H1 (cell line): ENCODE measurements at regions not wholly inside any gene's neighbourhood (a gene's known extent, or its start where the extent isn't known, plus 50 kb on each side); places are given as distances from the start of the nearest gene placed in this dataset.

ENCODE experiments used
- CTCF ChIA-PET: fragments of 300-600 bp; sonication (Branson Sonifier 250); formaldehyde crosslinking; loops from one replicate; lab custom pipeline; 2021; ENCODE audit not compliant: partially characterized antibody; lab: Charles Lee
- POLR2A ChIA-PET: fragments of 300-600 bp; sonication (Branson Sonifier 250); formaldehyde crosslinking; loops from one replicate; lab custom pipeline; 2021; ENCODE audit warnings: inconsistent platforms; ENCODE audit not compliant: partially characterized antibody; lab: Charles Lee
- DNase-seq, 2 experiments: peaks; one replicate each; pipeline versions ENCODE4 v3.0.0 to v3.0.0-alpha.2; 2010 to 2022; ENCODE audit warnings: low spot score in 2 of 2, low read depth in 1 of 2, mixed read lengths in 1 of 2
- FAIRE-seq: peaks from 2 replicates; lab custom pipeline; 2011; peaks lifted over from hg19 to GRCh38; lab: Jason Lieb, UNC
- H2AFZ ChIP-seq: 2 replicates; pipeline ENCODE4 v1.8.1; 2012; ENCODE audit warnings: low read length, inconsistent platforms
- H2AK5ac ChIP-seq: 2 replicates; pipeline ENCODE4 v1.6.1; 2013; ENCODE audit warnings: low read depth, low read length
- H2BK120ac ChIP-seq: replicated peaks from 2 replicates; pipeline ENCODE3; 2013; ENCODE audit warnings: low read depth, low read length, inconsistent platforms
- H2BK12ac ChIP-seq: 2 replicates; pipeline ENCODE4 v1.6.1; 2013; ENCODE audit warnings: low read depth, low read length
- H2BK15ac ChIP-seq: 2 replicates; pipeline ENCODE4 v1.6.1; 2013; ENCODE audit warnings: low read length
- H2BK20ac ChIP-seq: 2 replicates; pipeline ENCODE4 v1.6.1; 2013; ENCODE audit warnings: low read length
- H2BK5ac ChIP-seq: 2 replicates; pipeline ENCODE4 v1.6.1; 2013; ENCODE audit warnings: low read depth, low read length
- H3K14ac ChIP-seq: 2 replicates; pipeline ENCODE4 v1.6.1; 2013; ENCODE audit warnings: inconsistent platforms; ENCODE audit not compliant: insufficient read length
- H3K18ac ChIP-seq: 2 replicates; pipeline ENCODE4 v1.6.1; 2013; ENCODE audit warnings: low read length; ENCODE audit errors: extremely low read depth
- H3K23ac ChIP-seq: 2 replicates; pipeline ENCODE4 v1.6.1; 2013; ENCODE audit warnings: inconsistent platforms; ENCODE audit not compliant: insufficient read length
- H3K23me2 ChIP-seq: 2 replicates; pipeline ENCODE4 v1.6.1; 2013; ENCODE audit warnings: low read depth, low read length
- H3K27ac ChIP-seq: 2 replicates; pipeline ENCODE4 v1.6.1; 2011; ENCODE audit warnings: low read depth, low read length, inconsistent platforms
- H3K27me3 ChIP-seq, 4 experiments: replicated peaks in 1 of 4; 1 replicate in 1 of 4; 2 replicates in 3 of 4; pipeline versions ENCODE4 v1.6.1 to v1.8.1; 2011 to 2013; ENCODE audit warnings: low read length in 3 of 4, mild to moderate bottlenecking in 3 of 4, inconsistent platforms in 2 of 4, mixed read lengths in 2 of 4, moderate library complexity in 1 of 4; ENCODE audit not compliant: control insufficient read depth in 3 of 4, insufficient read depth in 3 of 4; ENCODE audit errors: extremely low read depth in 1 of 4
- H3K36me3 ChIP-seq, 4 experiments: 2 replicates each; pipeline versions ENCODE4 v1.6.1 to v1.8.1; 2011 to 2013; ENCODE audit warnings: mild to moderate bottlenecking in 4 of 4, low read length in 3 of 4, moderate library complexity in 2 of 4, control low read depth in 1 of 4, inconsistent platforms in 1 of 4; ENCODE audit not compliant: insufficient read depth in 4 of 4, control insufficient read depth in 2 of 4
- H3K4ac ChIP-seq: replicated peaks from 2 replicates; pipeline ENCODE3; 2013; ENCODE audit warnings: low read length, low read depth, mixed read lengths, inconsistent platforms; ENCODE audit not compliant: insufficient read length
- H3K4me1 ChIP-seq, 4 experiments: replicated peaks in 1 of 4; 1 replicate in 1 of 4; 2 replicates in 3 of 4; pipeline versions ENCODE4 v1.6.1 to v1.8.1; 2011 to 2013; ENCODE audit warnings: low read length in 3 of 4, inconsistent platforms in 2 of 4, mixed read lengths in 1 of 4; ENCODE audit not compliant: insufficient read depth in 4 of 4, control insufficient read depth in 3 of 4
- H3K4me2 ChIP-seq, 2 experiments: 2 replicates each; pipeline versions ENCODE4 v1.6.1 to v1.8.1; 2011 to 2013; ENCODE audit warnings: low read depth in 2 of 2, low read length in 2 of 2, control low read depth in 1 of 2, inconsistent platforms in 1 of 2, mild to moderate bottlenecking in 1 of 2; ENCODE audit not compliant: insufficient read depth in 1 of 2
- H3K4me3 ChIP-seq, 4 experiments: fragments of 200-600, 300-600 bp in 1 of 4; sonication (generic), shearing (Covaris generic), sonication (Bioruptor Twin) in 1 of 4; 2 replicates each; pipeline versions ENCODE4 v1.5.1 to v1.8.1; 2011 to 2016; ENCODE audit warnings: low read length in 4 of 4, low read depth in 3 of 4, control low read depth in 2 of 4, inconsistent platforms in 2 of 4, mild to moderate bottlenecking in 2 of 4, mixed read lengths in 1 of 4, moderate library complexity in 1 of 4; ENCODE audit not compliant: insufficient read depth in 2 of 4; ENCODE audit errors: extremely low read depth in 1 of 4
- H3K56ac ChIP-seq: replicated peaks from 2 replicates; pipeline ENCODE3; 2013; ENCODE audit warnings: low read depth, mild to moderate bottlenecking, mixed read lengths, low read length, inconsistent platforms; ENCODE audit not compliant: insufficient read length
- H3K79me1 ChIP-seq: 2 replicates; pipeline ENCODE4 v1.6.1; 2013; ENCODE audit warnings: low read depth, low read length, control low read depth
- H3K79me2 ChIP-seq, 2 experiments: 2 replicates each; pipeline versions ENCODE4 v1.6.1 to v1.8.1; 2012 to 2013; ENCODE audit warnings: low read length in 2 of 2, mild to moderate bottlenecking in 2 of 2, inconsistent platforms in 1 of 2; ENCODE audit not compliant: insufficient read depth in 2 of 2, control insufficient read depth in 1 of 2
- H3K9ac ChIP-seq, 4 experiments: replicated peaks in 1 of 4; 1 replicate in 1 of 4; 2 replicates in 3 of 4; pipeline versions ENCODE4 v1.6.1 to v1.8.1; 2011 to 2013; ENCODE audit warnings: low read depth in 3 of 4, low read length in 3 of 4, control low read depth in 2 of 4, mild to moderate bottlenecking in 2 of 4, moderate library complexity in 2 of 4, inconsistent platforms in 1 of 4; ENCODE audit errors: extremely low read depth in 1 of 4
- H3K9me3 ChIP-seq, 2 experiments: 2 replicates each; pipeline versions ENCODE4 v1.6.1 to v1.8.1; 2012 to 2013; ENCODE audit warnings: mild to moderate bottlenecking in 2 of 2, moderate library complexity in 2 of 2, control low read depth in 1 of 2, inconsistent platforms in 1 of 2, low read depth in 1 of 2, low read length in 1 of 2, mixed read lengths in 1 of 2; ENCODE audit not compliant: insufficient read depth in 2 of 2
- H4K20me1 ChIP-seq, 2 experiments: replicated peaks in 1 of 2; 2 replicates each; pipeline versions ENCODE3 to v1.8.1; 2011 to 2013; ENCODE audit warnings: inconsistent platforms in 2 of 2, low read length in 2 of 2, mild to moderate bottlenecking in 1 of 2; ENCODE audit not compliant: insufficient read depth in 2 of 2, control insufficient read depth in 1 of 2
- H4K5ac ChIP-seq: 2 replicates; pipeline ENCODE4 v1.6.1; 2013; ENCODE audit warnings: low read length, low read depth, mixed read lengths, inconsistent platforms; ENCODE audit not compliant: insufficient read length
- H4K8ac ChIP-seq: 2 replicates; pipeline ENCODE4 v1.8.0; 2013; ENCODE audit warnings: mild to moderate bottlenecking, moderate library complexity, low read length, inconsistent platforms; ENCODE audit not compliant: insufficient read depth; ENCODE audit errors: extremely low read depth
- H4K91ac ChIP-seq: replicated peaks from 2 replicates; pipeline ENCODE3; 2013; ENCODE audit warnings: low read length, mixed read lengths, inconsistent platforms; ENCODE audit not compliant: insufficient read length
- BACH1 ChIP-seq: IDR thresholded peaks from 2 replicates; pipeline ENCODE4 v1.6.1; 2012; ENCODE audit warnings: low read length, improper control_type of control experiment
- JUND ChIP-seq: IDR thresholded peaks from 2 replicates; pipeline ENCODE4 v1.6.1; 2011; ENCODE audit warnings: mild to moderate bottlenecking, improper control_type of control experiment, low read length
- KDM4A ChIP-seq: IDR thresholded peaks from one replicate; pipeline ENCODE4 v1.7.1; 2012; ENCODE audit warnings: low read depth, mild to moderate bottlenecking, moderate library complexity, low read length, inconsistent platforms; ENCODE audit not compliant: severe bottlenecking
- PHF8 ChIP-seq: fragments of 200-600 bp; sonication (generic); conservative IDR thresholded peaks from 2 replicates; pipeline ENCODE4 v1.7.1; 2012; ENCODE audit warnings: low read depth, mild to moderate bottlenecking, inconsistent platforms, low read length, moderate library complexity
- SAP30 ChIP-seq: fragments of 300-600 bp; sonication (generic); IDR thresholded peaks from 2 replicates; pipeline ENCODE4 v1.7.1; 2012; ENCODE audit warnings: low read length, moderate library complexity, mild to moderate bottlenecking, inconsistent platforms; ENCODE audit not compliant: insufficient read depth, insufficient replicate concordance
- SIX5 ChIP-seq: IDR thresholded peaks from 2 replicates; pipeline ENCODE4 v1.6.1; 2011; ENCODE audit warnings: mild to moderate bottlenecking, low read depth, low read length
- SP1 ChIP-seq: IDR thresholded peaks from 2 replicates; pipeline ENCODE4 v1.6.1; 2011; ENCODE audit warnings: low read depth, low read length
- SUZ12 ChIP-seq: fragments of 200-600 bp; sonication (generic); IDR thresholded peaks from 2 replicates; pipeline ENCODE4 v1.6.1; 2012; ENCODE audit warnings: mild to moderate bottlenecking, inconsistent platforms, low read length, moderate library complexity, mixed read lengths
- TCF12 ChIP-seq: IDR thresholded peaks from 2 replicates; pipeline ENCODE4 v1.6.1; 2011; ENCODE audit warnings: low read depth, mild to moderate bottlenecking, low read length
- WGBS, 2 experiments: shearing (Covaris generic) in 1 of 2; methylation state at CpG; one replicate each; pipeline versions ENCODE4 v1.1.6 to v1.1.7; 2013 to 2015; ENCODE audit warnings: low lambda C conversion rate in 2 of 2, mixed read lengths in 2 of 2, inconsistent platforms in 1 of 2, low coverage in 1 of 2, missing lambda C conversion rate in 1 of 2; ENCODE audit not compliant: insufficient replicate concordance in 2 of 2, insufficient coverage in 1 of 2, insufficient read length in 1 of 2; ENCODE audit errors: extremely low coverage in 1 of 2, missing lambda C conversion rate in 1 of 2; 5-methylcytosine and 5-hydroxymethylcytosine counted together
- TF ChIP-seq, protein P1 (sequence below): IDR thresholded peaks from 2 replicates; pipeline ENCODE4 v1.6.1; 2011; ENCODE audit warnings: low read depth, mild to moderate bottlenecking, low read length; ENCODE audit not compliant: insufficient read depth
- TF ChIP-seq, protein P2 (sequence below): IDR thresholded peaks from 2 replicates; pipeline ENCODE4 v1.6.1; 2012; ENCODE audit warnings: inconsistent platforms
- TF ChIP-seq, protein P3 (sequence below): IDR thresholded peaks from 2 replicates; pipeline ENCODE4 v1.6.1; 2012; ENCODE audit warnings: low read length, inconsistent platforms

DNA sequence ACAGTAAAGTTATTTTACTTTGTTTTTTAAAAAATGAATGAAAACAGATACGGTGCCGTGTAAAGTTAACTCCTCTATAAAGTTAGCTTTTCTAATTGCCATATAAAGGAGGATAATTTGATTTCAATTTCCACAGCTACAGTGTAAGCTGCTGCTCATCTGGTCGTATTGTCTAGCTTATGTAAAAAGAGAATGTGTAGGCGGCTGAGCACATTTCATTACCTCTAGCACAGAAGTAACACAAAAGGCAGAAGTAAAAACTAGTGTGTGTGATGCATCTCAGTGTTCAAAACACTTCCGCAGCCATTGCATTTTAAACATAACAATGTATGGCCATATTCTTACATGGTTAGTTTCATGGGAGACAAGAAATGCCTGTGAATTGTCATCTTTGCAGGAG is 105.0 kb upstream of the P2RY1 start:
- H4K20me1 ChIP-seq, result no peaks in the 10 kb centered on the region
- no peak overlapping the region for H3K27ac ChIP-seq
- no peaks in the 10 kb centered on the region for H3K4me1 ChIP-seq
- H2BK12ac ChIP-seq, result no peak overlapping the region
- no peaks in the 10 kb centered on the region for H3K36me3 ChIP-seq
- FAIRE-seq (no peak), DNase-seq (no peak)
- ChIA-PET POLR2A (no interaction called here), CTCF (no interaction called here)
- no peak overlapping the region for H4K5ac ChIP-seq
- no peak overlapping the region for H2AK5ac ChIP-seq
- H3K4me2 ChIP-seq, result no peak overlapping the region
- H3K4me3 ChIP-seq, result no peak overlapping the region
- 91% methylated on average over 5 of the region's 5 CpGs; no CpG with 5 or more reads in 1 of the 2 experiments for WGBS, 2 experiments
- no peak overlapping the region for H2AFZ ChIP-seq
- no peak overlapping the region for H3K56ac ChIP-seq
- H4K91ac ChIP-seq, result no peak overlapping the region
- H3K27me3 ChIP-seq, result no peaks in the 10 kb centered on the region
- H3K9ac ChIP-seq, result no peak overlapping the region
- H2BK5ac ChIP-seq, result no peak overlapping the region
- no peak overlapping the region for H3K4ac ChIP-seq
- no peak overlapping the region for H2BK15ac ChIP-seq
- no peak overlapping the region for H3K18ac ChIP-seq
- H2BK120ac ChIP-seq, result no peak overlapping the region
- TF ChIP-seq TCF12 (no peak), KDM4A (no peak), SIX5 (no peak), BACH1 (no peak), PHF8 (no peak), JUND (no peak), SUZ12 (no peak), SP1 (no peak), SAP30 (no peak)
- TF ChIP-seq, protein P1, sequence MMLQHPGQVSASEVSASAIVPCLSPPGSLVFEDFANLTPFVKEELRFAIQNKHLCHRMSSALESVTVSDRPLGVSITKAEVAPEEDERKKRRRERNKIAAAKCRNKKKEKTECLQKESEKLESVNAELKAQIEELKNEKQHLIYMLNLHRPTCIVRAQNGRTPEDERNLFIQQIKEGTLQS, result no peak
- TF ChIP-seq, protein P2, sequence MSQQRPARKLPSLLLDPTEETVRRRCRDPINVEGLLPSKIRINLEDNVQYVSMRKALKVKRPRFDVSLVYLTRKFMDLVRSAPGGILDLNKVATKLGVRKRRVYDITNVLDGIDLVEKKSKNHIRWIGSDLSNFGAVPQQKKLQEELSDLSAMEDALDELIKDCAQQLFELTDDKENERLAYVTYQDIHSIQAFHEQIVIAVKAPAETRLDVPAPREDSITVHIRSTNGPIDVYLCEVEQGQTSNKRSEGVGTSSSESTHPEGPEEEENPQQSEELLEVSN, result no peak
- TF ChIP-seq, protein P3, sequence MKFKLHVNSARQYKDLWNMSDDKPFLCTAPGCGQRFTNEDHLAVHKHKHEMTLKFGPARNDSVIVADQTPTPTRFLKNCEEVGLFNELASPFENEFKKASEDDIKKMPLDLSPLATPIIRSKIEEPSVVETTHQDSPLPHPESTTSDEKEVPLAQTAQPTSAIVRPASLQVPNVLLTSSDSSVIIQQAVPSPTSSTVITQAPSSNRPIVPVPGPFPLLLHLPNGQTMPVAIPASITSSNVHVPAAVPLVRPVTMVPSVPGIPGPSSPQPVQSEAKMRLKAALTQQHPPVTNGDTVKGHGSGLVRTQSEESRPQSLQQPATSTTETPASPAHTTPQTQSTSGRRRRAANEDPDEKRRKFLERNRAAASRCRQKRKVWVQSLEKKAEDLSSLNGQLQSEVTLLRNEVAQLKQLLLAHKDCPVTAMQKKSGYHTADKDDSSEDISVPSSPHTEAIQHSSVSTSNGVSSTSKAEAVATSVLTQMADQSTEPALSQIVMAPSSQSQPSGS, result no peak
- H3K14ac ChIP-seq, result no peak overlapping the region
- no peaks in the 10 kb centered on the region for H3K79me2 ChIP-seq
- H2BK20ac ChIP-seq, result no peak overlapping the region
- no peaks in the 10 kb centered on the region for H3K79me1 ChIP-seq
- no peak overlapping the region for H4K8ac ChIP-seq
- no peak overlapping the region for H3K23ac ChIP-seq
- no peaks in the 10 kb centered on the region for H3K9me3 ChIP-seq
- H3K23me2 ChIP-seq, result no peaks in the 10 kb centered on the region
